ENCODE measurements at regions not wholly inside any gene's neighbourhood (a gene's known extent, or its start where the extent isn't known, plus 50 kb on each side); places are given as distances from the start of the nearest gene placed in this dataset.
"Not testable (repeated sequence)": the region's sequence is repeated elsewhere in the genome, so short reads cannot be mapped to it uniquely, and the experiment has no call there.

- DNase-seq (no peak), ATAC-seq (ENCODE audit: insufficient read depth, low FRiP score) (no peak)
- Histone ChIP-seq H3K27me3 (ENCODE audit: control insufficient read depth in 3 of 3, insufficient read depth in 3 of 3, low read length in 2 of 3) (no peaks in the 10 kb centered on the region), H3K9me3 (ENCODE audit: control insufficient read depth in 4 of 4, insufficient read depth in 3 of 4, low read length in 3 of 4) (peaks cover 0 to 34% (median 7%) of the 10 kb centered on the region in 4 donors), H3K9ac (ENCODE audit: insufficient read depth in 1 of 2, low read length in 2 of 2) (no peak overlapping the region), H3K27ac (ENCODE audit: low read depth in 1 of 2, low read length in 1 of 2) (no peak overlapping the region), H3K4me3 (no peak overlapping the region), H3K36me3 (ENCODE audit: control insufficient read depth in 4 of 4, insufficient read depth in 4 of 4, low read length in 4 of 4) (no peaks in the 10 kb centered on the region), H3K4me1 (ENCODE audit: control insufficient read depth in 5 of 5, insufficient read depth in 5 of 5, low read length in 5 of 5) (peaks cover 0 to 24% (median 3%) of the 10 kb centered on the region in 5 donors)
- no peak for TF ChIP-seq CTCF (IDR thresholded peaks at IDR 0.05; ENCODE audit: control extremely low read depth, extremely low read depth)
- WGBS, 2 donors: 78 to 80% methylated on average over 7 of the region's 7 CpGs
These were observed 184.6 kb downstream of the ETAA1 start for GRCh38 chr2:67581751-67582150.

- 97% methylated on average over 2 of the region's 2 CpGs for WGBS, 2 donors
- Histone ChIP-seq H3K9ac (ENCODE audit: insufficient read depth in 1 of 2, low read length in 2 of 2) (no peak overlapping the region), H3K4me1 (ENCODE audit: control insufficient read depth in 5 of 5, insufficient read depth in 5 of 5, low read length in 5 of 5) (peaks cover 0 to 21% (median 3%) of the 10 kb centered on the region in 5 donors), H3K9me3 (ENCODE audit: control insufficient read depth in 4 of 4, insufficient read depth in 3 of 4, low read length in 3 of 4) (peaks cover 0 to 34% (median 7%) of the 10 kb centered on the region in 4 donors), H3K36me3 (ENCODE audit: control insufficient read depth in 4 of 4, insufficient read depth in 4 of 4, low read length in 4 of 4) (no peaks in the 10 kb centered on the region), H3K27me3 (ENCODE audit: control insufficient read depth in 3 of 3, insufficient read depth in 3 of 3, low read length in 2 of 3) (no peaks in the 10 kb centered on the region), H3K27ac (ENCODE audit: low read depth in 1 of 2, low read length in 1 of 2) (no peak overlapping the region), H3K4me3 (no peak overlapping the region)
- TF ChIP-seq CTCF (IDR thresholded peaks at IDR 0.05; ENCODE audit: control extremely low read depth, extremely low read depth): no peak
- ATAC-seq (ENCODE audit: insufficient read depth, low FRiP score) (no peak), DNase-seq (no peak)
These were observed 186.1 kb downstream of the ETAA1 start for GRCh38 chr2:67583185-67583584.

GRCh38 chr2:67585400-67585799 lies 188.3 kb downstream of the ETAA1 start:
- Histone ChIP-seq H3K27ac (ENCODE audit: low read depth in 1 of 2, low read length in 1 of 2) (no peak overlapping the region), H3K9me3 (ENCODE audit: control insufficient read depth in 4 of 4, insufficient read depth in 3 of 4, low read length in 3 of 4) (peaks cover 0 to 34% (median 7%) of the 10 kb centered on the region in 4 donors), H3K4me1 (ENCODE audit: control insufficient read depth in 5 of 5, insufficient read depth in 5 of 5, low read length in 5 of 5) (peaks cover 0 to 3% (median 0%) of the 10 kb centered on the region in 5 donors), H3K27me3 (ENCODE audit: control insufficient read depth in 3 of 3, insufficient read depth in 3 of 3, low read length in 2 of 3) (no peaks in the 10 kb centered on the region), H3K36me3 (ENCODE audit: control insufficient read depth in 4 of 4, insufficient read depth in 4 of 4, low read length in 4 of 4) (no peaks in the 10 kb centered on the region), H3K4me3 (no peak overlapping the region), H3K9ac (ENCODE audit: insufficient read depth in 1 of 2, low read length in 2 of 2) (no peak overlapping the region)
- no peak for DNase-seq
- TF ChIP-seq CTCF (IDR thresholded peaks at IDR 0.05; ENCODE audit: control extremely low read depth, extremely low read depth): no peak
- ATAC-seq (ENCODE audit: insufficient read depth, low FRiP score): no peak

GRCh38 chr2:67589121-67589520 lies 192.0 kb downstream of the ETAA1 start:
- not testable (repeated sequence) for H3K36me3 ChIP-seq (ENCODE audit: control insufficient read depth in 4 of 4, insufficient read depth in 4 of 4, low read length in 4 of 4); H3K27me3 ChIP-seq (ENCODE audit: control insufficient read depth in 3 of 3, insufficient read depth in 3 of 3, low read length in 2 of 3); H3K4me1 ChIP-seq (ENCODE audit: control insufficient read depth in 5 of 5, insufficient read depth in 5 of 5, low read length in 5 of 5); ATAC-seq (ENCODE audit: insufficient read depth, low FRiP score); H3K4me3 ChIP-seq; DNase-seq; H3K27ac ChIP-seq (ENCODE audit: low read depth in 1 of 2, low read length in 1 of 2); H3K9ac ChIP-seq (ENCODE audit: insufficient read depth in 1 of 2, low read length in 2 of 2)
- WGBS, 2 donors: 80 to 81% methylated on average over 6 of the region's 6 CpGs
- peaks cover 0 to 18% (median 0%) of the 10 kb centered on the region in 4 donors for H3K9me3 ChIP-seq (ENCODE audit: control insufficient read depth in 4 of 4, insufficient read depth in 3 of 4, low read length in 3 of 4)

GRCh38 chr2:67594522-67594921 lies 197.4 kb downstream of the ETAA1 start:
- not testable (repeated sequence) for H3K36me3 ChIP-seq (ENCODE audit: control insufficient read depth in 4 of 4, insufficient read depth in 4 of 4, low read length in 4 of 4); H3K9ac ChIP-seq (ENCODE audit: insufficient read depth in 1 of 2, low read length in 2 of 2); DNase-seq; H3K4me1 ChIP-seq (ENCODE audit: control insufficient read depth in 5 of 5, insufficient read depth in 5 of 5, low read length in 5 of 5); H3K27me3 ChIP-seq (ENCODE audit: control insufficient read depth in 3 of 3, insufficient read depth in 3 of 3, low read length in 2 of 3); ATAC-seq (ENCODE audit: insufficient read depth, low FRiP score); H3K9me3 ChIP-seq (ENCODE audit: control insufficient read depth in 4 of 4, insufficient read depth in 3 of 4, low read length in 3 of 4); H3K27ac ChIP-seq (ENCODE audit: low read depth in 1 of 2, low read length in 1 of 2); H3K4me3 ChIP-seq
